Peyer's patch (tissue), 4 donors: ENCODE measurements at regions not wholly inside any gene's neighbourhood (a gene's known extent, or its start where the extent isn't known, plus 50 kb on each side); places are given as distances from the start of the nearest gene placed in this dataset.

Experiments used
- DNase-seq, 3 donors: peaks; one replicate each; pipeline ENCODE4 v3.0.0-alpha.2; 2017 to 2019
- H3K27ac ChIP-seq, 4 donors: fragments of 200-600 bp; sonication (generic); one replicate each; pipeline ENCODE4 v1.5.1; 2016 to 2019
- H3K27me3 ChIP-seq, 2 donors: fragments of 200-600 bp; sonication (generic); one replicate each; pipeline ENCODE4 v1.5.1; 2019
- H3K36me3 ChIP-seq, 3 donors: fragments of 200-600 bp; sonication (generic); one replicate each; pipeline ENCODE4 v1.5.1; 2016 to 2019
- H3K4me1 ChIP-seq, 4 donors: fragments of 200-600 bp; sonication (generic); one replicate each; pipeline ENCODE4 v1.5.1; 2016 to 2019
- H3K4me3 ChIP-seq, 4 donors: fragments of 200-600 bp; sonication (generic); 1 replicate in 3 of 4; 2 replicates in 1 of 4; pipeline ENCODE4 v1.5.1; 2016 to 2019; ENCODE audit warnings: mild to moderate bottlenecking in 1 of 4
- H3K9me3 ChIP-seq, 4 donors: fragments of 200-600 bp; sonication (generic); one replicate each; pipeline ENCODE4 v1.5.1; 2016 to 2019; ENCODE audit warnings: mild to moderate bottlenecking in 1 of 4
- CTCF ChIP-seq, 6 experiments: fragments of 450-650 bp in 4 of 6; fragments of 200-600 bp in 2 of 6; sonication (generic) in 1 of 6; IDR thresholded peaks; one replicate each; pipeline ENCODE4 v1.5.1; 2017 to 2019; ENCODE audit warnings: antibody characterized with exemption in 6 of 6, mild to moderate bottlenecking in 3 of 6, moderate library complexity in 1 of 6
- POLR2A ChIP-seq, 2 donors: fragments of 450-650 bp; IDR thresholded peaks; one replicate each; pipeline ENCODE4 v1.5.1; 2017; ENCODE audit warnings: antibody characterized with exemption in 2 of 2, mild to moderate bottlenecking in 2 of 2, moderate library complexity in 2 of 2

- Histone ChIP-seq H3K27ac (no peak overlapping the region), H3K27me3 (no peaks in the 10 kb centered on the region), H3K9me3 (no peaks in the 10 kb centered on the region), H3K4me1 (no peaks in the 10 kb centered on the region), H3K36me3 (no peaks in the 10 kb centered on the region), H3K4me3 (no peak overlapping the region)
- DNase-seq, result no peak
- TF ChIP-seq CTCF (IDR thresholded peaks at IDR 0.05) (no peak), POLR2A (IDR thresholded peaks at IDR 0.05) (no peak)
These were observed 274.4 kb downstream of the TLE3 start for GRCh38 chr15:69823223-69823907.

- Histone ChIP-seq H3K27me3 (no peaks in the 10 kb centered on the region), H3K9me3 (no peaks in the 10 kb centered on the region), H3K4me3 (no peak overlapping the region), H3K27ac (no peak overlapping the region), H3K4me1 (no peaks in the 10 kb centered on the region), H3K36me3 (no peaks in the 10 kb centered on the region)
- no peak for TF ChIP-seq CTCF (IDR thresholded peaks at IDR 0.05)
- no peak for TF ChIP-seq POLR2A (IDR thresholded peaks at IDR 0.05)
- DNase-seq, result no peak
These were observed 273.4 kb downstream of the TLE3 start for GRCh38 chr15:69824075-69824876.

GRCh38 chr15:69824877-69825406 lies 272.8 kb downstream of the TLE3 start:
- Histone ChIP-seq H3K9me3 (no peaks in the 10 kb centered on the region), H3K36me3 (no peaks in the 10 kb centered on the region), H3K4me3 (no peak overlapping the region), H3K27me3 (no peaks in the 10 kb centered on the region), H3K27ac (no peak overlapping the region), H3K4me1 (no peaks in the 10 kb centered on the region)
- TF ChIP-seq CTCF (IDR thresholded peaks at IDR 0.05) (no peak), POLR2A (IDR thresholded peaks at IDR 0.05) (no peak)
- no peak for DNase-seq

GRCh38 chr15:69825941-69826818 lies 271.5 kb downstream of the TLE3 start:
- no peak for DNase-seq
- Histone ChIP-seq H3K9me3 (no peaks in the 10 kb centered on the region), H3K4me3 (no peak overlapping the region), H3K36me3 (no peaks in the 10 kb centered on the region), H3K27ac (no peak overlapping the region), H3K4me1 (no peaks in the 10 kb centered on the region), H3K27me3 (no peaks in the 10 kb centered on the region)
- TF ChIP-seq POLR2A (IDR thresholded peaks at IDR 0.05) (no peak), CTCF (IDR thresholded peaks at IDR 0.05) (no peak)

- Histone ChIP-seq H3K27me3 (no peaks in the 10 kb centered on the region), H3K4me3 (no peak overlapping the region), H3K4me1 (no peaks in the 10 kb centered on the region), H3K9me3 (no peaks in the 10 kb centered on the region), H3K27ac (no peak overlapping the region), H3K36me3 (no peaks in the 10 kb centered on the region)
- DNase-seq, result no peak
- TF ChIP-seq POLR2A (IDR thresholded peaks at IDR 0.05) (no peak), CTCF (IDR thresholded peaks at IDR 0.05) (no peak)
These were observed 270.9 kb downstream of the TLE3 start for GRCh38 chr15:69826819-69827175.
